ENCODE measurements at regions not wholly inside any gene's neighbourhood (a gene's known extent, or its start where the extent isn't known, plus 50 kb on each side); places are given as distances from the start of the nearest gene placed in this dataset.

GRCh38 chr4:26069218-26069617, 155.2 kb downstream of the SMIM20 start:
- TF ChIP-seq EP300 (IDR thresholded peaks at IDR 0.05) (no peak), CTCF (IDR thresholded peaks at IDR 0.05) (no peak)

Measured in tibial nerve (tissue), 4 donors.